NOMO-1 (cell line): ENCODE measurements at regions not wholly inside any gene's neighbourhood (a gene's known extent, or its start where the extent isn't known, plus 50 kb on each side); places are given as distances from the start of the nearest gene placed in this dataset.

Experiments used
- DNase-seq, 2 experiments: peaks; one replicate each; lab custom pipeline; 2025; ENCODE audit not compliant: unreplicated experiment in 2 of 2; lab: John Stamatoyannopoulos, UW

DNA sequence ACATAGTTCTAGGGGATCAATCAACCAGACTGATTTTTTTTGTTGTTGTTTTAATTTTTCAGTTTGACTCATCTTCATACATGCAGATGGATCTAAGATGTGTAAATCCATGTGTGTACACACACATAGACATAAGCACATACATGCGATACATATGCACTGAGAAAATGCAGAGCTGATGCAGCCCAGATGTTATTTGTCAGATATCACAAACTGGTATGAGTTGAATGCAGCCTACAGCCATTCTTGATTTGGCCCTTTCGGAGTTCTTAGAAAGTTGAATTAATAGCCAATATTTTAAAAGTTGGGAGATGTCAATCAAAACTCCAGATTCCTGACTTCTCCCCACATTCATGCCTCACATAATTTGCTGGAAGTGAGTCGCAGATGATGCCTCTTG, 180.4 kb downstream of the SPATA18 start:
- no peak for DNase-seq

DNA sequence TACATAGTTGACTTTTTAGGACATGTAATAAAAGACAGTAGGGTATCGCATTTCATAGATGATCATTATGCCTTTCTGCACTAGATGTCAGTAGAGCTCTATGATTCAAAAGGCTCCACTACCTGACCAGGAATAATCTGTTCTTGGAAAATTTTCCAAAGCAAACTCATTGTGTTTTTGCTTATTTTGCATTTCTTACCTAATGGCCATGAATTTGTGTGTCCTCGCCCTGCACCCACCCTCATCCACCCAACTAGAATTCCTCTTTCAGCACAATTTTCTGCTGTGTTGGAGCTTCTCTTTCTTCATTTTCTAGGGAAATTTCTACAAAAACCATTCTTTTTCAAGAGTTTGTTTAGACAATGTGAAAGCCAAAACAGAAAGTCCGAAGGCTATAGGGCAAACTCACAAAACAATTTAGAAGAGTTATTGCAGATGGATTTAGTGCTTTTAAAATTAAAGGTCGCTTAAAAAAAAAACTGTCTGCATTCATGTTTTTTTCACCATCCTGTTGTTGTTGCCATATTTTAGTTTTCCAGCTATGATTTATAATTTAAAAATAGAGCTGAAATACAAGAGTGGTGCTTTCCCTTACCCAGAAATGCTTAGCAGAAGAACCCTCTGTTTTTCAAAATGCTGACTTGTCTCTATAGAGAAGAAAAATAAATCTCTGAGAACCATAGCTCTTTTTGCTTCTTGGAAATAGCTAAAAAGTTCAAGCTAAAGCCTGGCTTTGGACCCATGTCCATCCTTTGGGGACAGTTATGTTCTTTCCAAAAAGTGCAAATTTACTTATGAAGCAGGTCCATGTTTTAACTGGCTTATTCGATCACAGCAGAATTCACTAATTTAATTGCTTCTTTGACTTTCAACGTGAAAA, 183.7 kb downstream of the SPATA18 start:
- DNase-seq, result no peak

- no peak for DNase-seq
Measured at GRCh38 chr4:52235552-52236201, 184.6 kb downstream of the SPATA18 start.

DNA sequence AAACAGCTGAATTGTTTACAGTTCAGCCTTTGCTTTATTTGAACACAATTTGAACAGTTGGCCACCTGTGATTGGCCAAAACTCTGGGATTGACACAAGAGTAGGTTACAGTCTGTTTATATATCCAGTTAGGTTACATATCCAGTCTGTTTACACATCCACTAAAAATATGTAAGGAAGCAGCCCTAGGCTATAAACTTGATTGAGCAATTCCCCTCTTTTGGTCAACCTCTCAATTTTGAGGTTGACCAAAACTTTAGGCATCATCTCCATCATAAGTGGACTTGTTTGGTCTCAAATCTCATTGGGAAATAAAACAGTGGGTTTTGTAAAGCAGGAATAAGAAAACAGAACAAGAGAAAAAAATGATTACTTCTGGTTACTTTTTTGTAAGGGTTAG, 190.8 kb downstream of the SPATA18 start:
- no peak for DNase-seq

- DNase-seq, result no peak
Measured at GRCh38 chr4:52243367-52243766, 192.3 kb downstream of the SPATA18 start.

DNA sequence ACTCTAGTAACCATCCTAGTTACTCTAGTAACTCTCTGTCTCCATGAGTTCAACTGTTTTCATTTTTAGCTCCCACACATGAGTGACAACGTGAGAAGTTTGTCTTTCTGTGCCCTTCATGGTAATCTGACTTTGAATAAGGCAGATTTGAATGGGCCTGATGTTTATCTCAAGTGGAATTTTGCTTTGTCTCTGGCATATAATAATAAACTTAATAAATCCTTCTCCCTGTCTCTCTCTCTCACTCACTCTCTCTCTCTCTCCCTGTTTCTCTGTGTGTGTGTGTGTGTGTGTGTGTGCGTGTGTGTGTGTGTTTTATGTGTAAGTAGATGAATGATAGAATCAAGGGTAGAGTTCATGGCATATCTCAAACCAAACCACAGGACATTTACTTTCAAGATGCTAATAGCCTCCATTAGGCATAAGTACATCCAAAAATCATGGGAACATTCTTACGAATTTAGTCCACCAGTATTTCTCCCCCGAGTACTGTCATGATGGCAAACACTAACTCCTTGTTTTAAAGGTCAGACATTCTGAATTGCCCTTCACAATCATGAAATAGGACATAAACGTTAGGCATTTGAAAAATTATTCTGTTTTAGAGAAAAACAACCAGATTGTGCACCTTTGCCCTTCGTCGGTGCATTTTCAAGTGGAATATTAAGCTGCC, 193.1 kb downstream of the SPATA18 start:
- DNase-seq, result no peak

GRCh38 chr4:52244848-52245247, 193.7 kb downstream of the SPATA18 start:
- DNase-seq, result no peak

GRCh38 chr4:52246827-52247226, 195.7 kb downstream of the SPATA18 start:
- DNase-seq, result no peak

- no peak for DNase-seq
Measured at GRCh38 chr4:52247941-52248340, 196.8 kb downstream of the SPATA18 start.

DNA sequence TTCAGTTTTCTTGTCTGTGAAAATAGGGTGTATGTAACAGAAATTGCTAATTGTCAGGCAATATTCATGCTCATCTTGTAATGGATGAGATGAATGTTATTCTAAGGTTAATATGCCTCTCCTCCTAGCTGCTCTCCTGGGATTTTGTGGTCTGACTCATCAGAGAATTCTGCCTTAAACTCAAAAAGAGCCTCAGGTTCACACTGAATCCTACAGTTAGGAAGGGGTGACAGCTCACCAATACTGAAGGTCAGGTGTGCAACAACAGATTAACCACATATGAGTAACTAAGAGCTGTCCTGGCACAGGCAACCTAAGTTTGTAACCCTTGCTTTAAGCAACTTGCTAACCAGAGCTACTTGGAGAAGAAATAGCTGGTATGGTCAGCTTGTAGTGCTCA, 197.7 kb downstream of the SPATA18 start:
- DNase-seq, result no peak

DNA sequence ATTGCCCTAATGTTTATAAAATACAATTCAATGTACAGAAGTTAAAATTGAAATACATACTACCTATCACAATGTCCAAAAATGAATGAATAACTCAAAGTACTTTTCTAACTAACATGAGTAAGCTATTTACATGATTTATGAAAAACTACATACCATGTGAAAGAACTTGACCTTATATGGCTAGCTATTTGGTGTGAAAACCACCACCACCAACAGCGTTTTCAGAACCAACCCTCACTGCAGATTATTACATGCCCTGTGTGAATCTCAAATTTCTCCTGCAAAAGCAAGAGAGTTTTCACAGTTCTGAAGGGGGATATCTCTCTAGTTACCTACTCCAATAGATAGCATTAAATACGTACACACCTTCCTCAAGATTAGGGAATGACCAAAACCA, 198.5 kb downstream of the SPATA18 start:
- no peak for DNase-seq

DNA sequence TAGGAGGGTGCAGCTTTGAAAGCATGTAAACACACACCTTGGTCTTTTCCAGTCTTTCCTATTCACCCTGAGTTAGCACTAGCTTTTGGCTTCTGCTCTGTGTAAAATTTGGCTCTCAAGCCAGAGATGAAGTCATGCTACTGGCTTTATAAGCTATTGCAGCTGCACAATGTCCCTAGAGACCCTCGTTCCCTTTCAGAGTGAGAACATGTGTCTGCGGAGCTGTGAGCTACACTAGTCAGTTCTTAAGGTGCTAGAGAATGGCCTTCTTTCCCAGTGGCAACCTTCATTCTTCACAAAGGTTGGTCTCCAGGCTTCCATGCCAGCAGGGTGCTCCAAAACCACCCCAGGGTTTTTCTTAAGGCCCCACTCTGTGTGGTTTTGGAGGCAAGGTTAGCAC, 199.1 kb downstream of the SPATA18 start:
- DNase-seq, result no peak

DNA sequence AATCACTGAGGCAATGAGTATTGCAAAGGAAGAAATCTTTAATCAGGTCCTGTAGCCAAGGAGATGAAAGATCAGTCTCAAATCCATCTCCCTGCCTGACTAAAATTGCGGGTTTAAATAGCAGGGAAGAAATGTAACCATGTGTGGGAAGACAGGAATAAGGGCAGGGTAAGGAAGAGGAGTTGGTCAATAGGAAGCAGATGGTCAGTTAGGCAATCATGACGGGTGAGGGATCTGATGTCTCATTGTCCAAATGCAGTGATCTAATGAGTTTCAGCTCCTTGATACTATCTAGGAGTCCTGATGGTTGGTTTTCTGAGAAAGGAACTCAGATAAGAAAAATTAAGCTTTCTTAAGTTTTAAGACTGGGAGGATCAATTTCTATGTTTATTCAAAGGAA, 200.8 kb downstream of the SPATA18 start:
- DNase-seq, result no peak

DNA sequence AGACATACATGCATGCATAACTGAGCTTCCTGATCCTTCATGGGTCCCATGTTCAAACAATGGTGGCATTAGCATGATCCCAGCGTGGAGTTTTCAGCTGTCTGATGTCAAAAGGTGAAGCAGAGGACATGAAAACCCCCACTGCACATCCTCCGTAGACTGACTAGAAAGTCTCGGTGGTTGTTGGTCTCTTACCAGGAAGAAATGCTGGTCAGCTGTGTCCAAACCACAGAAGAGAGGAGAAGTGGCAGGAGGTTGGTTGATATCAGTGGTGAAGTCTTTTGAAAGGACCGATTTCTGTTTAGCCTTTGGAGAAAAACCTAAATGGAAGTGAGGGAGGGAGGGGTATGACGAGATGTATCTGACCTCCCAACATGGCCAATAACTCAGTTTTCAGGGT, 201.9 kb downstream of the SPATA18 start:
- no peak for DNase-seq

DNA sequence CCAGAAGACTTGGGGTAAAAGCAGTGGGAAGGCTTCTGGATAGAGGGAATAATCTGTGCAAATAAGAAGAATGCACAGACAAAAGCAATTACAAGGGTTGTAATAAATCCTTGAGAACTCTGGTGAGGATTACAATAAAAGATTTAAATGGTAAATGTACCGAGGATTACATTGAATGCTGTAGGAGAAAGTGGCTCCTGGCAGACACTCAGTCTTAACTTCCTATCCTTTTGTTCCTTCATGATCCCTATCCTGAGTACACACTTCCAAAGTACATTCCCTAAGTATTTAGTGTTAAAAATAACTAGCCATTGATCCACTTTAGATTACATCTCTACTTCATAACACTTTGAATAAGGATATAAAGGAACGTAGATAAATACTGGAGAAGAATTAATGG, 205.4 kb downstream of the SPATA18 start:
- no peak for DNase-seq

DNA sequence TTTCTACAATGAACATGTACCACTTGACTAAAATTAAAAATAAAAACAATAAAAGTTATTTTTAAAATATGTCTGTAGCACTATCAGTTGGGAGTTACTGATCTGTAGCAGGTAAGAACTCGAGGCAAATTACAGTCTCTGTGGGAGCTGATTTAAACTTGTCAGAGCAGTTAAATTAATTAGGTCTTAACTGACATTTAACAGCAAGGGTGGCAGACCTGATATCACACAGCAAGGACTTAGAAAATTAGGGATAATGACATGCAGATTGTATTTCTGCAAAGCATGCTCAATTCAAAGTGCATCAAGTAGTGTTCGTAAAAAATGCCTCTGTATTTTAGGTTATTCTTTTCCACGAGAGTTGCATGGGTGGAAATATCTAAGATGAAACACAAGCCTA, 208.9 kb downstream of the SPATA18 start:
- no peak for DNase-seq

- DNase-seq, result no peak
Measured at GRCh38 chr4:52260514-52261210, 209.6 kb downstream of the SPATA18 start.

- DNase-seq, result no peak
Measured at GRCh38 chr4:52263607-52264006, 212.5 kb downstream of the SPATA18 start.

- DNase-seq, result no peak
Measured at GRCh38 chr4:52265781-52266525, 214.8 kb downstream of the SPATA18 start.

GRCh38 chr4:52266537-52267137, 215.5 kb downstream of the SPATA18 start:
- DNase-seq, result no peak
